B cell (primary cell): ENCODE measurements at regions not wholly inside any gene's neighbourhood (a gene's known extent, or its start where the extent isn't known, plus 50 kb on each side); places are given as distances from the start of the nearest gene placed in this dataset.

Source experiments
- ATAC-seq: fragments of 200-7000 bp; cut with Tn5 transposase; one replicate; pipeline ENCODE4 v1.10.0; 2021; ENCODE audit warnings: low read depth, mild to moderate bottlenecking, moderate number of reproducible peaks, moderate library complexity
- CTCF ChIA-PET: fragments of 350-600 bp; sonication (Branson Sonifier 250); formaldehyde crosslinking; loops from one replicate; lab custom pipeline; 2021; ENCODE audit warnings: antibody characterized with exemption, inconsistent platforms; lab: Charles Lee
- POLR2A ChIA-PET: fragments of 350-600 bp; sonication (Branson Sonifier 250); formaldehyde crosslinking; loops from one replicate; lab custom pipeline; 2021; ENCODE audit warnings: antibody characterized with exemption; lab: Charles Lee
- DNase-seq: peaks from one replicate; pipeline ENCODE4 v3.0.0; 2013
- H2AFZ ChIP-seq: 2 replicates; pipeline ENCODE4 v1.6.1; 2012; ENCODE audit warnings: mild to moderate bottlenecking, low read depth, low read length; ENCODE audit not compliant: insufficient read depth, poor library complexity, severe bottlenecking
- H3K27ac ChIP-seq, 2 donors: 1 replicate in 1 of 2; 2 replicates in 1 of 2; pipeline ENCODE4 v1.5.1; 2012 to 2013; ENCODE audit warnings: low read length in 2 of 2, mild to moderate bottlenecking in 2 of 2, moderate library complexity in 1 of 2
- H3K27me3 ChIP-seq, 4 experiments: fragments of 200-600 bp in 1 of 4; sonication (generic) in 1 of 4; replicated peaks in 1 of 4; 1 replicate in 2 of 4; 2 replicates in 2 of 4; pipeline versions ENCODE4 v1.6.1 to v1.7.0; 2013 to 2016; ENCODE audit warnings: low read length in 3 of 4, mild to moderate bottlenecking in 2 of 4, mixed read lengths in 1 of 4, moderate library complexity in 1 of 4; ENCODE audit not compliant: insufficient read depth in 4 of 4, control insufficient read depth in 3 of 4; ENCODE audit errors: control extremely low read depth in 1 of 4
- H3K36me3 ChIP-seq, 2 experiments: replicated peaks in 1 of 2; 1 replicate in 1 of 2; 2 replicates in 1 of 2; pipeline versions ENCODE4 v1.6.1 to v1.7.1; 2013; ENCODE audit warnings: low read length in 1 of 2; ENCODE audit not compliant: insufficient read depth in 2 of 2, control insufficient read depth in 1 of 2; ENCODE audit errors: control extremely low read depth in 1 of 2, extremely low read depth in 1 of 2
- H3K4me1 ChIP-seq, 2 donors: fragments of 200-600 bp in 1 of 2; sonication (generic) in 1 of 2; 1 replicate in 1 of 2; 2 replicates in 1 of 2; pipeline versions ENCODE4 v1.5.1 to v1.6.1; 2013 to 2017; ENCODE audit warnings: low read length in 2 of 2; ENCODE audit not compliant: control insufficient read depth in 2 of 2, insufficient read depth in 2 of 2
- H3K4me2 ChIP-seq: replicated peaks from 2 replicates; pipeline ENCODE3; 2012; ENCODE audit warnings: mild to moderate bottlenecking, low read depth, low read length; ENCODE audit not compliant: poor library complexity, severe bottlenecking
- H3K4me3 ChIP-seq, 5 experiments: fragments of 200-600 bp in 1 of 5; sonication (generic) in 1 of 5; 1 replicate in 3 of 5; 2 replicates in 2 of 5; pipeline versions ENCODE4 v1.5.1 to v1.7.0; 2011 to 2016; ENCODE audit warnings: low read length in 4 of 5, mild to moderate bottlenecking in 4 of 5, low read depth in 2 of 5, control low read depth in 1 of 5, moderate library complexity in 1 of 5; ENCODE audit not compliant: insufficient read depth in 1 of 5; ENCODE audit errors: control extremely low read depth in 1 of 5, extremely low read depth in 1 of 5
- H3K79me2 ChIP-seq: fragments of 200-600 bp; sonication (generic); one replicate; pipeline ENCODE4 v1.6.0; 2016; ENCODE audit warnings: low read length; ENCODE audit not compliant: control insufficient read depth, insufficient read depth
- H3K9ac ChIP-seq: fragments of 200-600 bp; sonication (generic); 2 replicates; pipeline ENCODE4 v1.6.1; 2017; ENCODE audit warnings: mild to moderate bottlenecking, low read length, moderate library complexity
- H3K9me3 ChIP-seq, 3 donors: one replicate each; pipeline versions ENCODE4 v1.6.1 to v1.7.1; 2013; ENCODE audit warnings: low read length in 2 of 3; ENCODE audit not compliant: control insufficient read depth in 2 of 3, insufficient read depth in 1 of 3; ENCODE audit errors: control extremely low read depth in 1 of 3
- H4K20me1 ChIP-seq: 2 replicates; pipeline ENCODE4 v1.6.0; 2012; ENCODE audit warnings: mild to moderate bottlenecking, low read length; ENCODE audit not compliant: insufficient read depth, control insufficient read depth, poor library complexity, severe bottlenecking
- H3K27ac Mint-ChIP-seq: one replicate; pipeline ENCODE4 v1.8.0; 2021; ENCODE audit warnings: mixed read lengths
- H3K27me3 Mint-ChIP-seq: one replicate; pipeline ENCODE4 v1.8.0; 2021; ENCODE audit warnings: mixed read lengths
- H3K4me1 Mint-ChIP-seq: one replicate; pipeline ENCODE4 v1.8.0; 2021; ENCODE audit warnings: mixed read lengths
- H3K4me3 Mint-ChIP-seq: one replicate; pipeline ENCODE4 v1.8.0; 2021; ENCODE audit warnings: mixed read lengths
- H3K9me3 Mint-ChIP-seq: one replicate; pipeline ENCODE4 v1.8.0; 2022; ENCODE audit warnings: mixed read lengths; ENCODE audit not compliant: insufficient read depth
- EZH2 ChIP-seq: IDR thresholded peaks from 2 replicates; pipeline ENCODE4 v1.6.1; 2012; ENCODE audit warnings: borderline replicate concordance, low read depth, mild to moderate bottlenecking, moderate library complexity, low read length; ENCODE audit not compliant: insufficient read depth, poor library complexity, severe bottlenecking
- WGBS: methylation state at CpG from one replicate; pipeline ENCODE4 v1.1.5; 2013; ENCODE audit warnings: missing lambda C conversion rate; ENCODE audit not compliant: insufficient coverage; 5-methylcytosine and 5-hydroxymethylcytosine counted together
- intact Hi-C: fragments of 100-400 bp; cut with micrococcal nuclease; formaldehyde crosslinking; loops from one replicate; pipeline ENCODE4 v1.10.0; 2022
- TF ChIP-seq, protein P1 (sequence below): fragments of 200-600 bp; IDR thresholded peaks from one replicate; pipeline ENCODE4 v1.8.0; 2022; ENCODE audit warnings: antibody characterized with exemption, mild to moderate bottlenecking

DNA sequence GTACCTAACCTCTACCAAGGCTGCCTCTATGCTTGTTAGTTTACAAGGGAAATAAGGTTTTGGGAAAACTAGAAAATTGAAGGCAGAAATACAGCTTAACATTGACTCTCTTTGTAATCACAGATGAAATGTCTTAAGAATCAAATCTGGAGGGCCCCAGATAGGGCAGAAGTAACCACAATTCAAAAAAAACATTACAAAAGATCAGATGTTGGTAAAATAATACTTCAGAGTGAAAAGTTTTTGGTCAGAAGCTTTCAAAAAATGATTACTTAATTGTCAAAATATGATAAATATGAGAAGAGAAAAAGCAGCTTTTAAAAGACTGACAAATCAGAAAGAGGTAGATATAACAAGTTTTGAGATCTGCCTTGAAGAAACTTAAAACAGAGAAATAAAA is 425.1 kb upstream of the NECTIN3 start:
- no peaks in the 10 kb centered on the region for H3K9me3 ChIP-seq
- no peaks in the 10 kb centered on the region for H3K4me1 ChIP-seq
- H3K79me2 ChIP-seq, result no peaks in the 10 kb centered on the region
- POLR2A ChIA-PET, result no interaction called here
- no peaks in the 10 kb centered on the region for H3K27me3 Mint-ChIP-seq
- no peak overlapping the region for H3K27ac ChIP-seq
- H3K4me2 ChIP-seq, result no peak overlapping the region
- no peak overlapping the region for H3K27ac Mint-ChIP-seq
- no peak overlapping the region for H3K4me3 ChIP-seq
- no peak overlapping the region for H2AFZ ChIP-seq
- intact Hi-C loops, result no loop called here
- peaks cover 2% of the 10 kb centered on the region for H3K4me1 Mint-ChIP-seq
- no peak overlapping the region for H3K4me3 Mint-ChIP-seq
- no peaks in the 10 kb centered on the region for H4K20me1 ChIP-seq
- no peak overlapping the region for H3K9ac ChIP-seq
- no peaks in the 10 kb centered on the region for H3K27me3 ChIP-seq
- TF ChIP-seq EZH2, result no peak
- TF ChIP-seq, protein P1, sequence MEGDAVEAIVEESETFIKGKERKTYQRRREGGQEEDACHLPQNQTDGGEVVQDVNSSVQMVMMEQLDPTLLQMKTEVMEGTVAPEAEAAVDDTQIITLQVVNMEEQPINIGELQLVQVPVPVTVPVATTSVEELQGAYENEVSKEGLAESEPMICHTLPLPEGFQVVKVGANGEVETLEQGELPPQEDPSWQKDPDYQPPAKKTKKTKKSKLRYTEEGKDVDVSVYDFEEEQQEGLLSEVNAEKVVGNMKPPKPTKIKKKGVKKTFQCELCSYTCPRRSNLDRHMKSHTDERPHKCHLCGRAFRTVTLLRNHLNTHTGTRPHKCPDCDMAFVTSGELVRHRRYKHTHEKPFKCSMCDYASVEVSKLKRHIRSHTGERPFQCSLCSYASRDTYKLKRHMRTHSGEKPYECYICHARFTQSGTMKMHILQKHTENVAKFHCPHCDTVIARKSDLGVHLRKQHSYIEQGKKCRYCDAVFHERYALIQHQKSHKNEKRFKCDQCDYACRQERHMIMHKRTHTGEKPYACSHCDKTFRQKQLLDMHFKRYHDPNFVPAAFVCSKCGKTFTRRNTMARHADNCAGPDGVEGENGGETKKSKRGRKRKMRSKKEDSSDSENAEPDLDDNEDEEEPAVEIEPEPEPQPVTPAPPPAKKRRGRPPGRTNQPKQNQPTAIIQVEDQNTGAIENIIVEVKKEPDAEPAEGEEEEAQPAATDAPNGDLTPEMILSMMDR, result no peak
- ATAC-seq (no peak), DNase-seq (no peak)
- H3K9me3 Mint-ChIP-seq, result no peaks in the 10 kb centered on the region
- no peaks in the 10 kb centered on the region for H3K36me3 ChIP-seq
- CTCF ChIA-PET, result no interaction called here

DNA sequence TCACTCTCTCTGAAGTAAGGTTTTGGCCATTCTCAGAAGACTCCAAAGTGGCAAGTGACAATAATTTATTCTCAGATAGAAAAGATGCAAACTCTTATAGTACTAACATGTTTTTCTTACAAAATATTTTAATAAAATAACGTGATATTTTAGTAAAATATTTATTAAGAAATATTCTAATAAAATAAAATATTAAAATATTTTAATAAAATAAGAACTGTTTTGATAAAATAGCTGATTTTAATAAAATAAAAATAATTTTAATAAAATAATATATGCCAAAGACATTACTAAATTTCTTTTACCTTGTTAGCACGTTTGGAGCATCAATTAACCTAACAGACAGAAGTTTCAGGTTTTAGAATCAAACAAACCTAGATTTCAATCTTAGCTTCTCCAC is 424.0 kb upstream of the NECTIN3 start:
- CTCF ChIA-PET, result no interaction called here
- DNase-seq (no peak), ATAC-seq (no peak)
- WGBS, result no CpG with 5 or more reads among the region's 2 CpGs
- Mint-ChIP-seq H3K27me3 (no peaks in the 10 kb centered on the region), H3K27ac (no peak overlapping the region), H3K4me3 (no peak overlapping the region), H3K4me1 (peaks cover 2% of the 10 kb centered on the region), H3K9me3 (no peaks in the 10 kb centered on the region)
- Histone ChIP-seq H3K4me1 (no peaks in the 10 kb centered on the region), H3K79me2 (no peaks in the 10 kb centered on the region), H3K9me3 (peaks cover 0 to 2% (median 0%) of the 10 kb centered on the region in 3 donors), H3K9ac (no peak overlapping the region), H3K27me3 (no peaks in the 10 kb centered on the region), H4K20me1 (no peaks in the 10 kb centered on the region), H3K4me2 (no peak overlapping the region), H3K27ac (no peak overlapping the region), H3K4me3 (no peak overlapping the region), H3K36me3 (no peaks in the 10 kb centered on the region), H2AFZ (no peak overlapping the region)
- POLR2A ChIA-PET, result no interaction called here
- TF ChIP-seq, protein P1, result no peak
- TF ChIP-seq EZH2, result no peak
- intact Hi-C loops, result no loop called here
